ENCODE measurements at regions not wholly inside any gene's neighbourhood (a gene's known extent, or its start where the extent isn't known, plus 50 kb on each side); places are given as distances from the start of the nearest gene placed in this dataset.

- TF ChIP-seq NFRKB (IDR thresholded peaks at IDR 0.05) (no peak), ZMYM2 (CRISPR knock-in tag; IDR thresholded peaks at IDR 0.05) (peak; percentile 77; the same call in 1 of the 2 replicates), ZNF670 (CRISPR knock-in tag; IDR thresholded peaks at IDR 0.05; ENCODE audit: borderline replicate concordance) (no peak), ZNF597 (CRISPR knock-in tag; IDR thresholded peaks at IDR 0.05) (no peak), ZNF276 (CRISPR knock-in tag; IDR thresholded peaks at IDR 0.05; ENCODE audit: low read depth) (no peak), PHF5A (CRISPR knock-in tag; IDR thresholded peaks at IDR 0.05; ENCODE audit: low read depth, unreplicated experiment) (no peak), HIC2 (CRISPR knock-in tag; IDR thresholded peaks at IDR 0.05; ENCODE audit: low read depth) (peak; percentile 23; the same call in 1 of the 2 replicates), ZNF891 (CRISPR knock-in tag; IDR thresholded peaks at IDR 0.05) (no peak), YEATS4 (CRISPR knock-in tag; IDR thresholded peaks at IDR 0.05; ENCODE audit: borderline replicate concordance) (peak; percentile 68; the same call in 1 of the 2 replicates), MTA1 (CRISPR knock-in tag; IDR thresholded peaks at IDR 0.05; ENCODE audit: borderline replicate concordance) (peak; percentile 70; the same call in 1 of the 2 replicates), PITX1 (CRISPR knock-in tag; IDR thresholded peaks at IDR 0.05) (peak; percentile 96), ZNF234 (CRISPR knock-in tag; conservative IDR thresholded peaks at IDR 0.05) (no peak), GRHL1 (CRISPR knock-in tag; conservative IDR thresholded peaks at IDR 0.05) (no peak), PHF21A (CRISPR knock-in tag; IDR thresholded peaks at IDR 0.05) (peak; percentile 92), AKNA (CRISPR knock-in tag; IDR thresholded peaks at IDR 0.05; ENCODE audit: borderline replicate concordance) (no peak), TBL1XR1 (IDR thresholded peaks at IDR 0.05; ENCODE audit: borderline replicate concordance, low read length, partially characterized antibody) (peak; percentile 67)
Measured at GRCh38 chr3:177824190-177824786, 627.0 kb upstream of the TBL1XR1 start (continued).
